Neural cell (in vitro differentiated cells): ENCODE measurements at regions not wholly inside any gene's neighbourhood (a gene's known extent, or its start where the extent isn't known, plus 50 kb on each side); places are given as distances from the start of the nearest gene placed in this dataset.

ENCODE experiments used
- H2AFZ ChIP-seq: fragments of 200-600, 300-800 bp; sonication (generic), shearing (Covaris generic); 2 replicates; pipeline ENCODE4 v1.6.0; 2014; ENCODE audit warnings: low read depth, mild to moderate bottlenecking, antibody characterized with exemption, low read length, moderate library complexity
- H3F3A ChIP-seq: fragments of 200-600 bp; shearing (Covaris generic); 2 replicates; pipeline ENCODE4 v1.6.1; 2016; ENCODE audit warnings: mild to moderate bottlenecking, moderate library complexity, mixed read lengths, antibody characterized with exemption, low read length; ENCODE audit not compliant: insufficient read depth, poor library complexity, severe bottlenecking
- H3K27ac ChIP-seq: fragments of 200-600, 300-800 bp; sonication (generic), shearing (Covaris generic); 2 replicates; pipeline ENCODE4 v1.5.1; 2014; ENCODE audit warnings: mild to moderate bottlenecking, low read length, moderate library complexity
- H3K27me3 ChIP-seq: fragments of 300-800, 200-600 bp; sonication (generic), shearing (Covaris generic); 2 replicates; pipeline ENCODE4 v1.6.0; 2014; ENCODE audit warnings: mild to moderate bottlenecking, low read depth, low read length, moderate library complexity; ENCODE audit not compliant: insufficient read depth
- H3K36me3 ChIP-seq: fragments of 300-800, 200-600 bp; sonication (generic), shearing (Covaris generic); 2 replicates; pipeline ENCODE4 v1.5.1; 2014; ENCODE audit warnings: mild to moderate bottlenecking, antibody characterized with exemption, low read length, moderate library complexity; ENCODE audit not compliant: insufficient read depth
- H3K4me2 ChIP-seq: fragments of 300-800, 200-600 bp; sonication (generic), shearing (Covaris generic); 2 replicates; pipeline ENCODE4 v1.6.0; 2014; ENCODE audit warnings: mild to moderate bottlenecking, low read length
- H3K4me3 ChIP-seq: fragments of 300-800, 200-600 bp; sonication (generic), shearing (Covaris generic); 2 replicates; pipeline ENCODE4 v1.5.1; 2014; ENCODE audit warnings: mild to moderate bottlenecking, low read length, moderate library complexity
- H3K79me2 ChIP-seq: fragments of 200-600 bp; shearing (Covaris generic); replicated peaks from 2 replicates; pipeline ENCODE4 v1.6.0; 2014; ENCODE audit warnings: mild to moderate bottlenecking, low read length, moderate library complexity; ENCODE audit not compliant: insufficient read depth
- H3K9ac ChIP-seq: fragments of 300-800, 200-600 bp; sonication (generic), shearing (Covaris generic); 2 replicates; pipeline ENCODE4 v1.6.1; 2016; ENCODE audit warnings: mild to moderate bottlenecking, low read length, mixed read lengths
- H3K9me2 ChIP-seq: fragments of 200-600 bp; shearing (Covaris generic); 2 replicates; pipeline ENCODE4 v1.6.1; 2016; ENCODE audit warnings: mild to moderate bottlenecking, low read length, mixed read lengths; ENCODE audit not compliant: insufficient read depth
- H3K9me3 ChIP-seq: fragments of 200-600, 300-800 bp; sonication (generic), shearing (Covaris generic); 2 replicates; pipeline ENCODE4 v1.6.1; 2016; ENCODE audit warnings: mild to moderate bottlenecking, mixed run types, low read length, moderate library complexity, mixed read lengths
- H4K20me1 ChIP-seq: fragments of 200-600 bp; shearing (Covaris generic); 2 replicates; pipeline ENCODE4 v1.6.1; 2016; ENCODE audit warnings: mild to moderate bottlenecking, mixed run types; ENCODE audit not compliant: insufficient read depth
- EP300 ChIP-seq: fragments of 450-650 bp; conservative IDR thresholded peaks from 2 replicates; pipeline ENCODE4 v1.6.1; 2014; ENCODE audit warnings: antibody characterized with exemption, mild to moderate bottlenecking, moderate library complexity; ENCODE audit not compliant: poor library complexity, severe bottlenecking
- MXI1 ChIP-seq: fragments of 450-650 bp; conservative IDR thresholded peaks from 2 replicates; pipeline ENCODE4 v1.6.1; 2014; ENCODE audit warnings: antibody characterized with exemption, mild to moderate bottlenecking; ENCODE audit not compliant: poor library complexity, severe bottlenecking
- POLR2AphosphoS5 ChIP-seq: IDR thresholded peaks from 2 replicates; pipeline ENCODE4 v1.6.1; 2012
- RAD21 ChIP-seq: fragments of 450-650 bp; conservative IDR thresholded peaks from 2 replicates; pipeline ENCODE4 v1.6.1; 2014; ENCODE audit warnings: antibody characterized with exemption, mild to moderate bottlenecking, moderate library complexity
- SMC3 ChIP-seq: fragments of 450-650 bp; conservative IDR thresholded peaks from 2 replicates; pipeline ENCODE4 v1.6.1; 2014; ENCODE audit warnings: antibody characterized with exemption, mild to moderate bottlenecking, moderate library complexity; ENCODE audit not compliant: poor library complexity
- TAF1 ChIP-seq: IDR thresholded peaks from 2 replicates; pipeline ENCODE4 v1.6.1; 2012; ENCODE audit warnings: low read depth
- TF ChIP-seq, protein P1 (sequence below): fragments of 450-650 bp; IDR thresholded peaks from 2 replicates; pipeline ENCODE4 v1.5.1; 2014; ENCODE audit warnings: antibody characterized with exemption, mild to moderate bottlenecking, moderate library complexity; ENCODE audit not compliant: poor library complexity, severe bottlenecking
- TF ChIP-seq, protein P2 (sequence below): IDR thresholded peaks from 2 replicates; pipeline ENCODE4 v1.6.1; 2012; ENCODE audit warnings: borderline replicate concordance

DNA sequence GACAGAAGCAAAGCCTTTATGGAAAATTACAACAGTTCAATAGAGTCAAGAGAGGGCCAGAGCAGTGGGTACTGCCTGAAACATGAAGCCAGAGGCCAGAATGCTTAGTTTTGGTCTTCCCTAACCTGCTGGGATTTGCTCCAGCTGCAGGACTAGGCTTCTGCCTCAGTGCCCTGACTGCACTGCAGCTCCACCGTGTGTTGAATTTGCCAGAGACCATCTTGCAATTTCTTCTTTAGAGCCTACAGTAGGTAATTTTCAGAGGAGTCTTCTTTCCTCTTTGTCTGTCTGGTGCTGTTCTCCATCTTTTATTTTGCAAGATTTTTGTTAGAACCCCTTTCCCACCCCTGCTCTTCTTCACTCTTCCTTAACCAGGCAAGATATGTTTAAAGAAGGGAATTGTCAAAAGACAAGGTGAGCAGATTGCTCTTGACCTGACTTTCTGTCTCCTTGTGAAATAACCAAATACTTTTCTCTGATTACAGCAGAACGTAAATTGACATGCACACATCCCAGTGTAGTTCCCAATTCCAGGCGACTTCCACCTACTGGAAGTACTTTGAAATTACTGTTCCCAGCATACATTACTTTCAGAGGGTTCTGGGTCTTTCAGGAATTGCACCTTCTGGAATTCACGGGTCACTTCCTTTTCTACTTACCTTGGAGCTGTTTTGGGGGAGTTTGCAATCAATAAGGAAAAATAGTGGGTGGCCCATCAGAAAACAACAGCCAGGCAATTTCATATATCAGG is 161.2 kb downstream of the MINAR1 start:
- Histone ChIP-seq H3K4me2 (no peak overlapping the region), H4K20me1 (no peaks in the 10 kb centered on the region), H2AFZ (no peak overlapping the region), H3K27me3 (no peaks in the 10 kb centered on the region), H3K36me3 (no peaks in the 10 kb centered on the region), H3K9me3 (no peaks in the 10 kb centered on the region), H3K4me3 (no peak overlapping the region), H3F3A (no peaks in the 10 kb centered on the region), H3K27ac (no peak overlapping the region), H3K9ac (no peak overlapping the region), H3K79me2 (no peaks in the 10 kb centered on the region), H3K9me2 (no peaks in the 10 kb centered on the region)
- TF ChIP-seq SMC3, result no peak
- no peak for TF ChIP-seq TAF1
- TF ChIP-seq, protein P1, sequence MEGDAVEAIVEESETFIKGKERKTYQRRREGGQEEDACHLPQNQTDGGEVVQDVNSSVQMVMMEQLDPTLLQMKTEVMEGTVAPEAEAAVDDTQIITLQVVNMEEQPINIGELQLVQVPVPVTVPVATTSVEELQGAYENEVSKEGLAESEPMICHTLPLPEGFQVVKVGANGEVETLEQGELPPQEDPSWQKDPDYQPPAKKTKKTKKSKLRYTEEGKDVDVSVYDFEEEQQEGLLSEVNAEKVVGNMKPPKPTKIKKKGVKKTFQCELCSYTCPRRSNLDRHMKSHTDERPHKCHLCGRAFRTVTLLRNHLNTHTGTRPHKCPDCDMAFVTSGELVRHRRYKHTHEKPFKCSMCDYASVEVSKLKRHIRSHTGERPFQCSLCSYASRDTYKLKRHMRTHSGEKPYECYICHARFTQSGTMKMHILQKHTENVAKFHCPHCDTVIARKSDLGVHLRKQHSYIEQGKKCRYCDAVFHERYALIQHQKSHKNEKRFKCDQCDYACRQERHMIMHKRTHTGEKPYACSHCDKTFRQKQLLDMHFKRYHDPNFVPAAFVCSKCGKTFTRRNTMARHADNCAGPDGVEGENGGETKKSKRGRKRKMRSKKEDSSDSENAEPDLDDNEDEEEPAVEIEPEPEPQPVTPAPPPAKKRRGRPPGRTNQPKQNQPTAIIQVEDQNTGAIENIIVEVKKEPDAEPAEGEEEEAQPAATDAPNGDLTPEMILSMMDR, result no peak
- TF ChIP-seq RAD21, result no peak

DNA sequence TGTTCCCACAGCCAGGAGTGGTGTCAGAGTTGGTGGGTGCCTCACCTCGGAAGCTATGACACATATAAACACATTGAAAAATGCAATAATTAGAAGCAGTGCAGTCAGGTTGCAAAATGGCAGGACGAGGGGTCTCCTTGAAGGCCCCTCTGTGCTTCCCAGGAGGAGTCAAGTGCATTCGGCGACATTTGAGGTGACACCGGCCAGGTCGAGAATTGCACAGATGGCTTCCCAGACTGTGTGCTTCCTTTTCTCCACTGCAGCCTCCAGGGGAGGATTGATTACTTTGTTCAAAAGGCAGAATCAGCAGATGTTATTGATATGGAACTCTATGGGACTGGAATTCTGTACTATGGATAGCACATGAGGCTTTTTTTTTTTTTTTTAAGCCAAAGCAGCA is 163.2 kb downstream of the MINAR1 start:
- Histone ChIP-seq H3K36me3 (no peaks in the 10 kb centered on the region), H3K9me3 (no peaks in the 10 kb centered on the region), H3K9me2 (no peaks in the 10 kb centered on the region), H3K4me2 (no peak overlapping the region), H3F3A (no peaks in the 10 kb centered on the region), H3K27ac (no peak overlapping the region), H3K9ac (no peak overlapping the region), H3K4me3 (no peak overlapping the region), H3K27me3 (no peaks in the 10 kb centered on the region), H4K20me1 (no peaks in the 10 kb centered on the region), H3K79me2 (no peaks in the 10 kb centered on the region), H2AFZ (no peak overlapping the region)
- no peak for TF ChIP-seq MXI1
- TF ChIP-seq SMC3, result no peak
- TF ChIP-seq POLR2AphosphoS5, result no peak
- TF ChIP-seq RAD21, result no peak

DNA sequence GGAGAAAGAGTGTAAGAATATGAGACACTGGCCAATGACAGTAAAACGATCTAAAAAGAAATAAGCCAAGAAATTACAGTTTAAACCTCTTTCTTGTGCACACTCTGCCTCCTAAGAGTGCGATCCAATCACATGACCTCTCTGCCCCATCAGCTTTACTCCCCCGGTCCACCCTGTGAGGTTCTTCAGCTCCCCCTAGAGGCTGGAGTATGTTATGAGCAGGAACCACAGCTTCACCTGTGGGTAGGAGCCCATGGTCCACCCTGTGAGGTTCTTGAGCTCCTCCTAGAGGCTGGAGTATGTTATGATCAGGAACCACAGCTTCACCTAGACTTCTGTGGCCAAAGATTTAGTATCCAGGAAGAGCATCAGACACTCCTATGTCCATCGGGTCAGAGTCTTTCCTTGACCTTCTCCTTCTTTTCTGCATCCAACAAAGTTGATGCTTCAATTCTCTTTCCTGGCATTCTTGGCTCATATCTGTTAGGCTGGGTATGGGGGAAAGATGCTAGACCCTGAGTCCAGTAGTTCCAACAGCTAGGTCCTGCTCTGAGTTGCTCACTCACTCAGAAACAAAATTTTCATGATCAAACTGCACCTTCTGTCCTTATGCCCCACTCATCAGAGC is 164.0 kb downstream of the MINAR1 start:
- Histone ChIP-seq H3K27ac (no peak overlapping the region), H3K4me3 (no peak overlapping the region), H3K27me3 (no peaks in the 10 kb centered on the region), H3K4me2 (no peak overlapping the region), H3F3A (no peaks in the 10 kb centered on the region), H3K36me3 (no peaks in the 10 kb centered on the region), H3K79me2 (no peaks in the 10 kb centered on the region), H3K9me3 (no peaks in the 10 kb centered on the region), H3K9me2 (no peaks in the 10 kb centered on the region), H3K9ac (no peak overlapping the region), H2AFZ (no peak overlapping the region), H4K20me1 (no peaks in the 10 kb centered on the region)
- TF ChIP-seq, protein P1, result peak; percentile 41
- no peak for TF ChIP-seq EP300
- TF ChIP-seq, protein P2, sequence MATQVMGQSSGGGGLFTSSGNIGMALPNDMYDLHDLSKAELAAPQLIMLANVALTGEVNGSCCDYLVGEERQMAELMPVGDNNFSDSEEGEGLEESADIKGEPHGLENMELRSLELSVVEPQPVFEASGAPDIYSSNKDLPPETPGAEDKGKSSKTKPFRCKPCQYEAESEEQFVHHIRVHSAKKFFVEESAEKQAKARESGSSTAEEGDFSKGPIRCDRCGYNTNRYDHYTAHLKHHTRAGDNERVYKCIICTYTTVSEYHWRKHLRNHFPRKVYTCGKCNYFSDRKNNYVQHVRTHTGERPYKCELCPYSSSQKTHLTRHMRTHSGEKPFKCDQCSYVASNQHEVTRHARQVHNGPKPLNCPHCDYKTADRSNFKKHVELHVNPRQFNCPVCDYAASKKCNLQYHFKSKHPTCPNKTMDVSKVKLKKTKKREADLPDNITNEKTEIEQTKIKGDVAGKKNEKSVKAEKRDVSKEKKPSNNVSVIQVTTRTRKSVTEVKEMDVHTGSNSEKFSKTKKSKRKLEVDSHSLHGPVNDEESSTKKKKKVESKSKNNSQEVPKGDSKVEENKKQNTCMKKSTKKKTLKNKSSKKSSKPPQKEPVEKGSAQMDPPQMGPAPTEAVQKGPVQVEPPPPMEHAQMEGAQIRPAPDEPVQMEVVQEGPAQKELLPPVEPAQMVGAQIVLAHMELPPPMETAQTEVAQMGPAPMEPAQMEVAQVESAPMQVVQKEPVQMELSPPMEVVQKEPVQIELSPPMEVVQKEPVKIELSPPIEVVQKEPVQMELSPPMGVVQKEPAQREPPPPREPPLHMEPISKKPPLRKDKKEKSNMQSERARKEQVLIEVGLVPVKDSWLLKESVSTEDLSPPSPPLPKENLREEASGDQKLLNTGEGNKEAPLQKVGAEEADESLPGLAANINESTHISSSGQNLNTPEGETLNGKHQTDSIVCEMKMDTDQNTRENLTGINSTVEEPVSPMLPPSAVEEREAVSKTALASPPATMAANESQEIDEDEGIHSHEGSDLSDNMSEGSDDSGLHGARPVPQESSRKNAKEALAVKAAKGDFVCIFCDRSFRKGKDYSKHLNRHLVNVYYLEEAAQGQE, result no peak
